Left ventricle myocardium inferior (tissue), 1 donor: ENCODE measurements at regions not wholly inside any gene's neighbourhood (a gene's known extent, or its start where the extent isn't known, plus 50 kb on each side); places are given as distances from the start of the nearest gene placed in this dataset.

Source experiments
- DNase-seq: peaks from one replicate; pipeline ENCODE4 v3.0.0-alpha.2; 2020
- H3K27ac ChIP-seq: fragments of 200-600 bp; replicated peaks from 2 replicates; pipeline ENCODE4 v1.8.0; 2021
- H3K27me3 ChIP-seq: fragments of 200-600 bp; 2 replicates; pipeline ENCODE4 v1.8.0; 2021; ENCODE audit warnings: low read depth
- H3K36me3 ChIP-seq: fragments of 200-600 bp; 2 replicates; pipeline ENCODE4 v1.8.0; 2021
- H3K4me1 ChIP-seq: fragments of 200-600 bp; 2 replicates; pipeline ENCODE4 v1.8.0; 2021
- H3K4me3 ChIP-seq: fragments of 200-600 bp; 2 replicates; pipeline ENCODE4 v1.8.0; 2021; ENCODE audit warnings: mild to moderate bottlenecking, moderate library complexity
- H3K9me3 ChIP-seq: fragments of 200-600 bp; replicated peaks from 2 replicates; pipeline ENCODE4 v1.8.0; 2021
- CTCF ChIP-seq: fragments of 200-600 bp; IDR thresholded peaks from 2 replicates; pipeline ENCODE4 v1.8.0; 2021; ENCODE audit warnings: antibody characterized with exemption, mild to moderate bottlenecking, borderline replicate concordance
- intact Hi-C: fragments of 100-400 bp; cut with micrococcal nuclease; formaldehyde crosslinking; loops from one replicate; pipeline ENCODE4 v1.11.0; 2022
- donor health status: DM: no; HTN: yes; CAD: no; lungs with severe emphysema.

GRCh38 chr1:56399795-56400194 is 179.6 kb downstream of the PLPP3 start:
- H3K27ac ChIP-seq = peak overlapping the region; percentile 24
- H3K4me1 ChIP-seq = peaks cover 43% of the 10 kb centered on the region
- no peaks in the 10 kb centered on the region for H3K27me3 ChIP-seq
- H3K9me3 ChIP-seq = peaks cover 11% of the 10 kb centered on the region
- intact Hi-C loops = no loop called here
- no peaks in the 10 kb centered on the region for H3K36me3 ChIP-seq
- H3K4me3 ChIP-seq = no peak overlapping the region
- DNase-seq = no peak
- TF ChIP-seq CTCF = no peak

- Histone ChIP-seq H3K4me1 (peaks cover 38% of the 10 kb centered on the region), H3K27ac (peak overlapping the region; percentile 24), H3K27me3 (no peaks in the 10 kb centered on the region), H3K4me3 (no peak overlapping the region), H3K9me3 (peaks cover 11% of the 10 kb centered on the region), H3K36me3 (no peaks in the 10 kb centered on the region)
- no peak for DNase-seq
- intact Hi-C loops = no loop called here
- no peak for TF ChIP-seq CTCF
Observed at GRCh38 chr1:56399326-56399725, 180.0 kb downstream of the PLPP3 start.

- intact Hi-C loops = no loop called here
- TF ChIP-seq CTCF = no peak
- Histone ChIP-seq H3K9me3 (peaks cover 11% of the 10 kb centered on the region), H3K4me1 (peaks cover 34% of the 10 kb centered on the region), H3K27ac (no peak overlapping the region), H3K27me3 (no peaks in the 10 kb centered on the region), H3K4me3 (no peak overlapping the region), H3K36me3 (no peaks in the 10 kb centered on the region)
- no peak for DNase-seq
Observed at GRCh38 chr1:56397811-56398231, 181.5 kb downstream of the PLPP3 start.

- TF ChIP-seq CTCF = no peak
- H3K27ac ChIP-seq = peak overlapping the region; percentile 53
- H3K27me3 ChIP-seq = no peaks in the 10 kb centered on the region
- intact Hi-C loops = no loop called here
- no peak overlapping the region for H3K4me3 ChIP-seq
- H3K9me3 ChIP-seq = peaks cover 11% of the 10 kb centered on the region
- no peak for DNase-seq
- no peaks in the 10 kb centered on the region for H3K36me3 ChIP-seq
- H3K4me1 ChIP-seq = peaks cover 34% of the 10 kb centered on the region
Observed at GRCh38 chr1:56397409-56397808, 182.0 kb downstream of the PLPP3 start.

GRCh38 chr1:56396581-56396980 is 182.8 kb downstream of the PLPP3 start:
- H3K27me3 ChIP-seq = no peaks in the 10 kb centered on the region
- peak overlapping the region; percentile 53 for H3K27ac ChIP-seq
- peaks cover 11% of the 10 kb centered on the region for H3K9me3 ChIP-seq
- no peak for TF ChIP-seq CTCF
- H3K4me3 ChIP-seq = no peak overlapping the region
- H3K4me1 ChIP-seq = peaks cover 34% of the 10 kb centered on the region
- DNase-seq = no peak
- no peaks in the 10 kb centered on the region for H3K36me3 ChIP-seq
- intact Hi-C loops = no loop called here

GRCh38 chr1:56395776-56396175 is 183.6 kb downstream of the PLPP3 start:
- intact Hi-C loops = no loop called here
- Histone ChIP-seq H3K9me3 (peaks cover 11% of the 10 kb centered on the region), H3K36me3 (no peaks in the 10 kb centered on the region), H3K4me3 (no peak overlapping the region), H3K27me3 (no peaks in the 10 kb centered on the region), H3K4me1 (peaks cover 34% of the 10 kb centered on the region), H3K27ac (no peak overlapping the region)
- no peak for TF ChIP-seq CTCF
- DNase-seq = no peak
